Left ventricle myocardium superior (tissue), 1 donor: ENCODE measurements at regions not wholly inside any gene's neighbourhood (a gene's known extent, or its start where the extent isn't known, plus 50 kb on each side); places are given as distances from the start of the nearest gene placed in this dataset.

Experiments used
- ATAC-seq: fragments of 200-7000 bp; cut with Tn5 transposase; one replicate; pipeline ENCODE4 v1.9.1; 2020; ENCODE audit warnings: mild to moderate bottlenecking, moderate library complexity
- DNase-seq: peaks from one replicate; pipeline ENCODE4 v3.0.0-alpha.2; 2020
- intact Hi-C: fragments of 100-400 bp; cut with micrococcal nuclease; formaldehyde crosslinking; loops from one replicate; pipeline ENCODE4 v1.11.0; 2022
- donor health status: DM: no; HTN: yes; CAD: no; lungs with severe emphysema.

- intact Hi-C loops = no loop called here
- ATAC-seq (no peak), DNase-seq (no peak)
These were observed 337.9 kb upstream of the PKDCC start for GRCh38 chr2:41709702-41710599.

- ATAC-seq (no peak), DNase-seq (no peak)
- intact Hi-C loops = no loop called here
These were observed 336.9 kb upstream of the PKDCC start for GRCh38 chr2:41710944-41711343.

DNA sequence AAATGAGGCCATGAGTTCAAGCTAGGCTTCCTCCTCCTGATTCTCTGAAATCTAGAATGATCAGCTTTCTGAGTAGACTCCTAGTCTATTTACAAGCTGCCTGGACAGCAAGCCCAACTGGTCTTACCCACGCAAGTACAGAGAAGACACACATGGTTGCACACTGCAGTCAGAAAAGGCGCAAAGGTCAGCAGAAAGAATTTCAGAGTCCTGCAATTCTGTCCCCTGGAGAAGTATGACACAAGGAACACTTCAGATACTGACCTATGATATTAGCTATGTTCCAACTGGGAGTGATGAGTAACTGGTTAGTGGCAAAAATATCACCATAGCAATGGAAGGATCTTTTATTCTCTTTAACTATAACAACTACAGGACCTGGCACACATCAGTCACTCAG lies 336.1 kb upstream of the PKDCC start:
- intact Hi-C loops = no loop called here
- DNase-seq (no peak), ATAC-seq (no peak)

- intact Hi-C loops = no loop called here
- DNase-seq = no peak
- ATAC-seq = no peak
These were observed 331.3 kb upstream of the PKDCC start for GRCh38 chr2:41716497-41716896.

GRCh38 chr2:41717839-41718238 lies 330.0 kb upstream of the PKDCC start:
- ATAC-seq = no peak
- DNase-seq = no peak
- intact Hi-C loops = no loop called here

- ATAC-seq (no peak), DNase-seq (no peak)
- intact Hi-C loops = no loop called here
These were observed 329.1 kb upstream of the PKDCC start for GRCh38 chr2:41718705-41719104.

DNA sequence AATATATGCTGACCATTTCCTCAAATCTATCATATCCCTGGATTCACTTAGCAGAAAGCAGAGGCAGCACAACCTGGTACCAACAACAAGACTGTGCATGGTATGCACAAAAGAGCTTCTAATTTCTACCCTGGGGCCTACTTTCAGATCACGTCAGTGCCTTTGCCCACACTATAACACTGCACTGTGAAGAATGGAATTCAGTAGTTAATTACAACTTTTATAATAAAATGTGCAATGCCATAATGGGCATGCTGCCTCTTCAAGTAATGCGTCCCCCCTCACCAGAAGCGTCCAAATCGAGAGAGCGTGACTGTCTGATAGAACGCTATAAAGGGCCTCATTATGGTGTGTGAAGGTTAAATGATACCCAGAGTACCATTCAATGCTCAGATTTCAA lies 328.1 kb upstream of the PKDCC start:
- intact Hi-C loops = no loop called here
- DNase-seq (no peak), ATAC-seq (no peak)

GRCh38 chr2:41720331-41721251 lies 327.2 kb upstream of the PKDCC start:
- ATAC-seq (peak; percentile 39), DNase-seq (no peak)
- intact Hi-C loops = no loop called here

DNA sequence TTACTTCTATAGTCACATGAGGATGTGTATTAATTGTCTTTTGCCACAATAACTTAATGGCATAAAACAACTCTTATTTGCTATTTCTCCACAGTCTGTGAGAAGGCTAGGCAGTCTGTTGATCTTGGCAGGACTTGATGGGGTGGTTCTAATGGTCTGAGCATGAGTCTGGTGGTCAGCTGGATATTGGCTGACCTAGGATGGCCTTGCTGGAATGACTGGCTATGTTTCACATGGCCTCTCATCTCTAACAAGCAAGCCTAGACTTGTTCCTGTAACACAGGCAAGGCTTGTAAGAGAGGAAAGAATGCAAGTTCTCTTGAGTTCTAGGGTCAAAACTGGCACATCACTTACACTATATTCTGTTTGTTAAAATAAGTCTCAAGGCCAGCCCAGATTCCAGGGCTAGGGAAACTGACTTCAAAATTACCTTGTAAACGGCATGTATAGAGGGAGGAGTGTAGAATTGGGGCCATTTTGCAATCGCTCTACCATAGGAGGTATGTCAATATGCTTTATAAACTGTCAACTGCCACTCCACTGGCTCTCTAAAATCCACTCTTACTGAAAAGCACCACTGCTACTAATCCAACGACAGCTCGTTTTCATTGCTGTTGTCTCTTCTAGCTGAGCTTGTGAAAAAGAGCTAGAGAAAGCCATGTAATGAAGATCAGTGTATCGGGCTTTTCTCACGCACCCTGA lies 325.0 kb upstream of the PKDCC start:
- intact Hi-C loops = no loop called here
- DNase-seq (no peak), ATAC-seq (peak; percentile 93)

DNA sequence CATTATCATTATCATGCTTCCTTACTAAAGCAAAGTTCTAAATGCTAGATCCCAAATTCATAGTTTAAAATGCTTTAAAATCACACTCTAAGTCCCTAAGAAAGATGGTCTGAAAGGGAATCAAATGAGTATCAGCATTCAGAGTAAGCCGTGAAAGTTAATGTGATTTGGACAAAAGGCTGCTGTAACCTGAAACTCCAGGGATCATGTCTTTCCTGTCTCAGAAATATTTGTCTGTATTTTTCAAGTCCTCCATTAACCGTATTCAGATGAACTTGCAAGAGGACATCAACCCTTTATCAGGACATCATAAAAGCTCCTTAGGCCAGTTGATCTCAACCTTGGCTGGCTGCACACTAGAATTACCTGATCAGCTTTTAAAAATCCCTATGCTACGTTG lies 324.3 kb upstream of the PKDCC start:
- DNase-seq (no peak), ATAC-seq (no peak)
- intact Hi-C loops = no loop called here

GRCh38 chr2:41724465-41724864 lies 323.4 kb upstream of the PKDCC start:
- ATAC-seq (no peak), DNase-seq (no peak)
- intact Hi-C loops = no loop called here

DNA sequence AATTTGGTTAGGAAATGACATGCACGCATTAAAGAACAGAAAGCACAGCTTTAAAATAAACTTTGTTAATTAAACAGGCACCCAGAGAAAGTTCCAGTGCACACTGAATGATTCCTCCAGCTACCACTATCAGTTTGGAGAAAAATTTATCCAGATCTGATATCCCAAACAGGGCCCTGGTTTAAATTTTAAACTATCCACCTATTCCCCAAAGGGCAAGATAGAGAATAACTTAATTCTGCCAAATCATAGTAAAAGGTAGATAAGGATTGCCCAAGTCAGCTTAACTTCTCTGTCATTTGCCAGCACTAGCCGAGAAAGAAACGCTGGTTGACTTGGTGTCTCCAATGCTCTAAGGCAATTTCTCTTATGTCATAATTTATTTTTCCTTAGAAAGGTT lies 321.9 kb upstream of the PKDCC start:
- no peak for ATAC-seq
- no peak for DNase-seq
- intact Hi-C loops = no loop called here

DNA sequence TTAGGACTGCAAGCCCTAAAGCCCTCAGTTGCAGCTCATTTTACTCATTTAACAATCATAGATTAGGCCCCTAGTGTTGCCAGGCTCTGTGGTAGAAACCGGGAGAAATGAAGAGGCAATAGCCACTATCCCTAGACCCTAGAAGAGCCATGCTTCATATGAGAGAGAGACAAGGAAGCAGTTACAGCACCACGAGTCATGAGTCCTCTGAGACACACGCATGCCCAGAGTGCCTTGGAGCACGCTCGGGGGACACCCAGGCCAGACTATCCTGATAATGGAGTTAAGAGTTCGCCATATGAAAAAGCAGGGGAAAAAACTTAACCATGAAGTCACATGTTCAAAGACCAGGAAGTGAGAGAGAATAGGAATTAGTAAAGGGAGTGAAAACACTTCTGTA lies 321.5 kb upstream of the PKDCC start:
- intact Hi-C loops = no loop called here
- no peak for DNase-seq
- no peak for ATAC-seq

DNA sequence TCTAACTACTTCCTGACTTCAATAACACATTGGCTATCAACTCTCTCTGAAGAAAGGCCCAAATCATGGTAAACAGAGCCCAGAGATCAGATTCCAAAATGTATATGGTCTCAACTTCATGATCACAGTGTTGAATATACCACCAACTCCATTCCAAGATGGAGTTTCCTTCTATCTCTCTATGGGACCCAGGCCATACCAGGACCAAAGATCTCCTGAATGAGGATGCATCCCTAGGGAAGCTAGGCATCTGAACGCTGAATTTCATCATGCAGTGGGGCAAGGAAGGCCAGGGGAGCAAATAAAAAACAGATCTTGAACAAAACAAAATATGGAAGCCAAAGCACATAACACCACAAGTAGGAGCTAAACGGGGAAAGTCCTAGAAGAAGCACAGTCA lies 320.7 kb upstream of the PKDCC start:
- ATAC-seq (no peak), DNase-seq (no peak)
- intact Hi-C loops = no loop called here

- DNase-seq (no peak), ATAC-seq (no peak)
- intact Hi-C loops = no loop called here
These were observed 320.1 kb upstream of the PKDCC start for GRCh38 chr2:41727711-41728110.

DNA sequence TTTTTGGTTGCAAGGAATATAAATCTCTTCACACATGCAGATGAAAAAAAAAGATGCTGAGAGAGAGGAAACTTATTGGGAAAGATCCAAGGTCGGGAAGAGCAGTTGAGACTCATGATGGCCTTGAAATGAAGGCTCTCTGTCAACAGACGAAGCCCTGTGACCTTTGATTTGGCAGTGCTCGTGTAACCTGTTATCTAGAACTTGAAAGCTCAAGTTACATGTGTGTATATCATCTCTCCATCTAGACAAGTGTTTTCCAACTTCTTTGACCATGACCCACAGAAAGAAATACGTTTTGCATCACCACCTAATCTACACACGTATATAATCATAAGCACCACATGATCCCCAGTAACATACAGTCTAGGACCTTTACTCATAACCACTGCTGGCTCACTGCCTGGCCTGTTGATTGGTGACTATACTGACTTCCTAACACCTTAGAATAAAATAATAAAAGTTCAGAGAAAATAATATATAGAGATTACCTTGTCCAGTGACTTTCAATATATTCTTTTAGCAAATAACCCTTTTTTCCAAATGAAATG lies 319.0 kb upstream of the PKDCC start:
- DNase-seq (no peak), ATAC-seq (no peak)
- intact Hi-C loops = no loop called here

GRCh38 chr2:41729800-41730364 lies 317.9 kb upstream of the PKDCC start:
- DNase-seq (no peak), ATAC-seq (no peak)
- intact Hi-C loops = no loop called here

GRCh38 chr2:41735006-41735405 lies 312.8 kb upstream of the PKDCC start:
- DNase-seq (no peak), ATAC-seq (no peak)
- intact Hi-C loops = no loop called here

- DNase-seq (no peak), ATAC-seq (peak; percentile 42)
- intact Hi-C loops = no loop called here
These were observed 312.3 kb upstream of the PKDCC start for GRCh38 chr2:41735476-41735875.
